HG02885 (cell line): ENCODE measurements at regions not wholly inside any gene's neighbourhood (a gene's known extent, or its start where the extent isn't known, plus 50 kb on each side); places are given as distances from the start of the nearest gene placed in this dataset.
"Not testable (repeated sequence)": the region's sequence is repeated elsewhere in the genome, so short reads cannot be mapped to it uniquely, and the experiment has no call there.

Experiments
- ATAC-seq: cut with Tn5 transposase; IDR thresholded peaks from one replicate; pipeline ENCODE4 v1.9.1; 2021; ENCODE audit warnings: mild to moderate bottlenecking; ENCODE audit not compliant: unreplicated experiment, poor library complexity

GRCh38 chr20:39777610-39778009 lies 815.5 kb downstream of the DHX35 start:
- no peak for ATAC-seq

GRCh38 chr20:39775110-39775509 lies 813.0 kb downstream of the DHX35 start:
- no peak for ATAC-seq

DNA sequence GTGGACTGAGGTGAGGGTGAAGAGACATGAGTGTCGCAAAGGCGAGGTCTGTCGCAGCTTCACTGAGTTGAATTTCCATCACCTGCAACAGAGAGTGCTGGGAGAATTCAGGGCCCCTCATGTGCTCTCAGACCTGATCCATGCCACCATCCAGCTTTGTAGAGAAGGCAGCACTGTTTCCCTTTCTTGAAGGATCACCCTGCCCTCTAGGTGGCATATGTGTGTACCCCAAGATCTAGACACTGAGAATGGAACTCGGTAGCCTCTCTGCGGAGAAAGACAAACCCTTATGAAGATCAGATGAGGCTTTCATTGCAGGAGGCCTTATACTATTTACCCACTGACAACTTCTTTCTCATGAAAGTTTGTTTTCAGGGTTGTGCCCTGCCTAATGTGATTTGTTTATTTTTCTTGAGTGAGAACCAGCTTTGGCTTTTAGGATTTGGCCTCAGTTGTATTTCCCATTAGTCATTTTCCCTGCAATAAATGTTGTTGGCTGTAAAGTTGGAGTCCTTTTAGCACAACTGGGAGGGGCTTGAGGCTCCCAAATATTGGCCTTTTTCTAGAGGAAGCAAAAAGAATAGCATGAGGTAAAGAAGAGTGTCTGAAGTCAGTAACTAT lies 811.3 kb downstream of the DHX35 start:
- no peak for ATAC-seq

DNA sequence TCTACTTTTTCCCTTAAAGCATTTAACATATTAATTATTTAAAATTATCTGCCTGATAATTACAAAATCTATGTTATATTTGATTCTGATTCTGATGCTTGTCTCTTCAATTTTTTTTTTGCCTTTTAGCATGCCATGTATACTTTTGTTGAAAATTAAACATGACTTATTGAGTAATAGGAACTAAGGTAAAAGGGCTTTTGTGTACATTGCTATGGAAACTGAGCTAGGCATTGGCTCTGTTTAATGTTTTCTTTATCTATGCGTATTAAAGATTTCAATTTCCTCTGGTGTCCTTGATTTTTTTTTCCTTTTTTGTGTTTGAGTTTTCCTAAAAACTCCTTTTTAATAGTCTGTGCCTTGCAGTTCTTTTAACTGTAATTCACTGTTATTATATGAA lies 805.2 kb downstream of the DHX35 start:
- no peak for ATAC-seq

DNA sequence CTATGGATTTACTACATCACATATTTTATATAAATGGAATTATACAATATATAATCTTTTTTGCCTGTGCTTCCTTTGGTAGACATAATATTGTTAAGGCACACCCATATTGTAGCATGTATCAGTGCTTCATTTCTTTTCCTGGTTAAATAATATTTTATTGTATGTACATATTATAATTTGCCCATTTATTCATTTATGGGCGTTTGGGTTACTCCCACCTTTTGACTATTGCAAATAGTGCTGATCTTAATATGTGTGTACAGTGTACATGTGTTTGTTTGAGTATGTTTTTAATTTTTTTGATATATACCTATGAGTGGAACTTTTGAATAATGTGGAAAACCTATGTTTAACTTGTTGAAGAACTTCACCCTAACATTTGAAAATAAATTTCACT lies 804.2 kb downstream of the DHX35 start:
- no peak for ATAC-seq

DNA sequence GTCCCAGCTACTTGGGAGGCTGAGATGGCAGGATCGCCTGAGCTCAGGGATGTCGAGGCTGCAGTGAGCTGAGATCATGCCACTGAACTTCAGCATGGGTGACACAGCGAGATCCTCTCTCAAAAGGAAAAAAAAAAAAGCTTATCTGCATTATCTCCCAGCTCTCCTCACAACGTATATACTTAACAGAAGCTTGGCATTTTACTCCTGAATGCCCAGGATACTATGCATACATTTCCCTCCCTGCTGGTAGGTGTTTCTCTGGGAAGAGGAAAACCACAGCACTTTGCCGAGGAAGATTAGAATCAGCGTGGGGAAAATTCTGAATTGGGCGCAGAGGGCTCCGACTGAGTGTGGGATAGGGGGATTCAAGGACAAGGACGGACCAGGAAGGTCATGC lies 800.6 kb downstream of the DHX35 start:
- no peak for ATAC-seq

- ATAC-seq: no peak
Observed at GRCh38 chr20:39758876-39759275, 796.7 kb downstream of the DHX35 start.

DNA sequence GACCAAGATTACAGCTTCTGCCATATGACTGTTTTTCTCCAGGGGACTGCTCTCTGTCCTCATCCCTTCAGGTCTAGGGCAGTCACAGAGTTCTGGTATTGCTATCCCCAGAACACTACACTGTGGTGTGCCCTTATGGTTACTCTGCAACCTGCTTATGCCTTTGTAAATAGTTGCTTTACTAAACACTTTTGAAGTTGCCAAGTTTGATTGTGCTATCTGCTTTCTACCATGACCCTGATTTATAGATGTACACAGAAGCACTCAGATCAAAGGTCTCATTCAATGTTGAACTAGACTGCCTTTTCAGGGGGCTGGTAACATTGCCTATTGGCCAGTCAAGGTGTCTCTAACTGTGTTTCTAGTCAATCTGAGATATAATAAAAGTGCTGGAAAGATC lies 794.7 kb downstream of the DHX35 start:
- no peak for ATAC-seq

DNA sequence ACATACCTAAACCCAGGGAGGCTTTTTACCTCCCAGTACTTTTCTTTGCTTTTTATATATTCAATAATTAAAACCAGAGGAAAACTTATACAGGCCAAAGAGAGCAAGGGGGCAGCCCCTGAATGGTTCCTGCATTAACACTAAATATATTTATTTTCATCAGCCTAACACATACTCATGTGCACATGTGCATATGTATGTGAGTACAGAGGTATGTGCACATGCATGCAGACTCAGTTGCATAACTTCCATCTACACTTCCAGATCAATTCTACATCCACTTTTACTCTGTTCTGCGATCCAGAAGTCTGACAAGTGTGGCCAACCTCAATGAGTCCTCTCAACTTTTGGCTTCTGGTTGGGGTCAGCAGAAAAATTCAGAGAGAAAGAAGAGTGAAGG lies 794.2 kb downstream of the DHX35 start:
- no peak for ATAC-seq

GRCh38 chr20:39752262-39752876 lies 790.2 kb downstream of the DHX35 start:
- ATAC-seq: no peak

DNA sequence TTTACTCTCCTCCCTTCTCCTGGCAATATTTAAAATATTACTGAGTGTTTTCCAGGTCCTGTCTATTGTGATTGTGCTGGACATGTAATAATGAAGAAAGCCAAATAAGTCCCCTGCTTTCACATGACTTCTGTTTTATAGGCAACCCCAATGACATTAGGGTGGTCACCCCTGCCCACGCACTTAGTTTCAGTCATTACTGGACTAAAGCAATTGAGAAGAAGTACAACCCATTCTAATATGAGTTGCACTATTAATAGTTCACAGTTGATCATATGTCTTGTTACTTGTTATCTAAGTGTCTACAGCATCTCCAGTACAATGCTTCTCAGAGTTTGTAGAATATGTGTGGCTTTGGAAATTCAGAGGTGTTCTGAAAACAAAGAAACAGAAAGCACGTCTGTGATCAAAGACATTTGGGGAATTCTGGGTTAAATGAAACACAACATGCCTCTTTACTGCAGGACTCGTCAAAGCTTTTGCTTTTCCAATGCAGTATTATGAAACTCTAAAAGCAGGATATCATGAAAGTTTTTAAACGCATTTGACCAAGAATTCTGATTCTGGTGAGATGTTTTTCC lies 789.5 kb downstream of the DHX35 start:
- ATAC-seq: no peak

GRCh38 chr20:39745380-39745779 lies 783.2 kb downstream of the DHX35 start:
- ATAC-seq: no peak

GRCh38 chr20:39738651-39739050 lies 776.5 kb downstream of the DHX35 start:
- no peak for ATAC-seq

DNA sequence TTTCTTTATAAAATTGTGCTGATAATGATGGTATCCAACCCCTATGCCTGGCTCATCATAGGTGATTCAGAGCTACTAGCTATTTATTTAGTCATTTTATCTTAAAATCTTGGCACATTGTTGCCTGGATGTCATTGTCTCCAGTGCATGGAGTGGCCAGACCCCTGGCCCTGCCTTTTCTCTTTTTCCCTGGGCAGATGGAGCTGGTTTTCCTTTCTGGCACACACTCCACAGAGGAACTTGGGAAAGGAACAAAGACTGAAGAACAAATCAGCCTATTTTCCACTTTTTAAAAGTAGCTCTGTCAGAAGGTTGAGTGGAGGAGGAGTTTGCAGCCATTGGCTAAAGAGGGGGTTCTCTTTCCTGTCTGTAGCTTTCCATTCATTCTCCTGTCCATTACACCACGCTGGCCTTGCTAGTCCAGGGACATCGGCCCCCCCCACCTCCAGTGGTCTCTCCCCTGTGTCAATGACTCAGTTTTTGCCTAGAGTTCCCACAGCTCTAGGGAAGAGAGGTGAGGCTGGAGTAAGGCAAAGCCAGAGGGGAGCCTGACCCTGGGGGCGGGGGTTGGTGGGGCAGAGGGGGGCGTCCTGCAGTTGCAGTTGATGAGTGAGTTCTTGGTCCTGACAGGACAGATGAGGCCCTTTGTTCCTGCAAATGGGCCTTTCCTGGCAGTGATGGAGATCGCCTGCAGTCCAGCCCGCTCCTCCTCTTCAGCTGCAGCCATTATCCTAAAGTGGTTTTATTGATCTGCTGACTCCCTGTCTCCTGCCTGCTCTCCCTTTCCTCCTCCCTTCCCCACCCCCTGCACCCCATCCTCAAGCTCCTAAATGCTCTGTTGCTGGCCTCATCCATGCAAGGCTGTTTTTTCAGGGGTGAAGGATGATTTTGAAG lies 774.5 kb downstream of the DHX35 start:
- ATAC-seq: no peak

DNA sequence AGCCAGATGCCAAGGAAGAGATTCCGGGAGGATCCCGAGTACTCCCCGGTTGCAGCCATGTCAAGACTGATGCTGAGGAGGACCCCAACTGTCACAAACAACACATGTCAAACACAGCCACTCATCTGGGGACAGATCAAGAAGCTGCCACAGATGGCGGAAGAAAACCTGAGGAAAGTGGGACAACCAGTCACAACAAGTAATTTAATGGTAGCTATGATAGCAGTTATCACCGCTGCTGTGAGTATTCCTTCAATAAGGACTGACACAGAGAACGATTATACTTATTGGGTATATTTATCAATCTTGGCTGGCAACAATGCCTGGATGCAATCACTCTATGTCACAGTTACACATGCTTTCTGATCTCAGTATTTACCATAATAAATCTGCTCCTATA lies 763.4 kb downstream of the DHX35 start:
- not testable (repeated sequence) for ATAC-seq

- ATAC-seq: no peak
Observed at GRCh38 chr20:39719293-39719692, 757.1 kb downstream of the DHX35 start.

DNA sequence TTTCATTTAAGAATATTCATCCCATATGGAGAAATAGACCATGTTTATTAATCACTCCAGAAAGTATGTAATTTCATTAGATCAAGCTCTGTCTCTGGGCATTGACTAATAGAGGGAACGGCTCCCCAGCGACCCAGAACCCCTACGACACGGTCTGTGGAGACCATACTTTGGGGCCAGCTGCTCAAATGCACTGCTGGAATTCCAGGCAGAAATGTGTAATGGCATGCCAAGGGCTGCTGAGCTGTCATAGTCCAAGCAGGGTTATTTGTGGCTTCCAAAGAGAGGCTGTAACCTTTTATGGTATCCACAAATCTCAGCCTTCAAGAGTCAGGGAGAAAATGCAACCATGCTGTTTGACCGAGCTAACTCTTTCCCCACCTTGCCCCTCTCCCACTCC lies 755.8 kb downstream of the DHX35 start:
- no peak for ATAC-seq

GRCh38 chr20:39716796-39717341 lies 754.7 kb downstream of the DHX35 start:
- ATAC-seq: no peak

DNA sequence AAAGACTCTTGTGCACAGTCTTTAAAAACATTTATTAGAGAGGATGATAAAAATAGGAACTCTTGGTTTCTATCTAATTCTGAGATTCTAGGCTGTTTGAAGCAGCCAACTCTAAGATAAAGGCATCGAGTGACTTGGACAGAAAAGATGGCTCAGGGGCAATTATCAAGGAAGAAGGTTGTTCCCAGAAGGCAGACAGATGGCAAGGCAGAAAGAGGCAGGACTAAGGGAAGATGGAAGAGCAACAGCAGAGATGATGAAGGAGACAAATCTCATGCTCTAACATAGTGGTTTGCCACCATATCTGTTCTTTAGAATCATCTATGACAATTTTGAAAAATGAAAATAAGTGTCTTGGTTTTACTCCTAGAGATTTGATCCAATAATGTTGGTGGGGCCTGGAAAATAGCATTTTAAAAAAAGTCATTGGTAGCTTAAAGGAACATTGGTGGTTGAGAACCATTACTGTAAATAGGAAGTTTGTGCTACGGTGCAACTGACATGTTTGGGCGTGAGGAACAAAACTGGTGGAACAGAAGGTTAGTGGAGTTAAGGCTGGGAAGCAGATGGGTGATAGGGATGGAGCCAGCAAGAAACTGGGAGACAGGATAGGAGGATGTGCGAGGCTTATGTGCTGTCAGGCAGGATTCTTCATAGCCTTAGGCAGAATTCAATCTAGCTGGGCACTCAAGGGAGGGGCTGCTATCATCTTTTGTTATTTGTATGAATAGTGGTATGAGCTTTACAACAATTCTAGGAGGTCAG lies 751.1 kb downstream of the DHX35 start:
- ATAC-seq: no peak

- no peak for ATAC-seq
Observed at GRCh38 chr20:39706184-39706663, 744.1 kb downstream of the DHX35 start.
